GM12873 (cell line): ENCODE measurements at regions not wholly inside any gene's neighbourhood (a gene's known extent, or its start where the extent isn't known, plus 50 kb on each side); places are given as distances from the start of the nearest gene placed in this dataset.

ENCODE experiments used
- TF ChIP-seq, protein P1 (sequence below): IDR thresholded peaks from 2 replicates; pipeline ENCODE4 v1.5.1; 2012; ENCODE audit warnings: low read depth, mild to moderate bottlenecking, moderate library complexity, low read length, control low read depth; ENCODE audit not compliant: insufficient read depth; ENCODE audit errors: missing control alignments

DNA sequence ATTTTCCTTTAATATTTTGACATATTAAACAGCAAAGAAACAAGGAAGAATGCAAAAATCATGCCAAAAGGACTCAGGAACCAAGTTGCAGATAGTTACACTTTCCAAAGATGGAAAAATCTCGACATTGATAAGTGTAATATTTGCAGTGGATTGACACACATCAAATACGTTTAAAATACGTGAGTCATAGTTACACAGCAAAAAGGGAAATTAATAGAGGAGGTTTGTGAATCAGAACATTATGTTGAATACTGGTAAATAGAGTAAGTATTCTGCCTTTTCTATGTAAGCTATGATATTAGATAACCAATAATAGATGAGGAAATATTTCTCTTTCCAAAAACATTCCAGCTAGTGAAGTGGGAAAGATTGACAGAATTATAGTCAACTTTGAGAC lies 1761.3 kb upstream of the IGFBP7 start:
- TF ChIP-seq, protein P1, sequence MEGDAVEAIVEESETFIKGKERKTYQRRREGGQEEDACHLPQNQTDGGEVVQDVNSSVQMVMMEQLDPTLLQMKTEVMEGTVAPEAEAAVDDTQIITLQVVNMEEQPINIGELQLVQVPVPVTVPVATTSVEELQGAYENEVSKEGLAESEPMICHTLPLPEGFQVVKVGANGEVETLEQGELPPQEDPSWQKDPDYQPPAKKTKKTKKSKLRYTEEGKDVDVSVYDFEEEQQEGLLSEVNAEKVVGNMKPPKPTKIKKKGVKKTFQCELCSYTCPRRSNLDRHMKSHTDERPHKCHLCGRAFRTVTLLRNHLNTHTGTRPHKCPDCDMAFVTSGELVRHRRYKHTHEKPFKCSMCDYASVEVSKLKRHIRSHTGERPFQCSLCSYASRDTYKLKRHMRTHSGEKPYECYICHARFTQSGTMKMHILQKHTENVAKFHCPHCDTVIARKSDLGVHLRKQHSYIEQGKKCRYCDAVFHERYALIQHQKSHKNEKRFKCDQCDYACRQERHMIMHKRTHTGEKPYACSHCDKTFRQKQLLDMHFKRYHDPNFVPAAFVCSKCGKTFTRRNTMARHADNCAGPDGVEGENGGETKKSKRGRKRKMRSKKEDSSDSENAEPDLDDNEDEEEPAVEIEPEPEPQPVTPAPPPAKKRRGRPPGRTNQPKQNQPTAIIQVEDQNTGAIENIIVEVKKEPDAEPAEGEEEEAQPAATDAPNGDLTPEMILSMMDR = no peak

DNA sequence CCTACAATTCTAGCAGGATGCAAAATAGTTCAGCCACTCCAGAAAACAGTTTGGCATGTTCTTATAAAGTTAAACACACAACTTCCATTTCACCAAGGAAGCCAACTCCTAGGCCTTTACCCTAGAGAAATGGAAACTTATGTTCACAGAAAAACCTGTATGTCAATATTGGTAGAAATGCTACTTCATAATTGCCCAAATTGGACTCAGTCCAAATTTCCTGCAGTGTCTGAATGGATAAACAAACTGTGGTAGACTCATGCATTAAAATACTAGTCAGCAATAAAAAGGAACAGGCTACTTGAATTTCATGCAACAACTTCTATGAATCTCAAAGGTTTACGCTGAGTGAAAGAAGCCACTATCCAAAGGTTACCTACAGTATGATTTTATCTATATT lies 1738.8 kb upstream of the IGFBP7 start:
- TF ChIP-seq, protein P1 = no peak

DNA sequence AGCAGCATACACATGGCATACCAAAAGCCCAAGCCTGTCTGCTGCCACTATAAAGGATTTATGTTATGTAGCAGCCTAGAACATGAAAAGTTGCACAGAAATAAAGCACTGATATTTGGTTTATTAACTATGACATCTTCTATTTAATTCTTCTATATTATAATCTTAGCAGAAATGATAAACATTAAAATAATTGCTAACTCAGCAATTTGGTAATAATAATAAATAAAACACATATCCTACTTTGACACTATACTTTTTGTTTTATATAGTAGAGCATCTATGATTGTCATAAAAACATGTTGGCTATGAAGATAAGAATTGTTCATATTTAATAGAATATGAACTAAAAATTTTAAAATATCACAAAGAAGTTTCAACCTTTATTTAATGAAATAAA lies 1733.3 kb upstream of the IGFBP7 start:
- TF ChIP-seq, protein P1 = no peak

DNA sequence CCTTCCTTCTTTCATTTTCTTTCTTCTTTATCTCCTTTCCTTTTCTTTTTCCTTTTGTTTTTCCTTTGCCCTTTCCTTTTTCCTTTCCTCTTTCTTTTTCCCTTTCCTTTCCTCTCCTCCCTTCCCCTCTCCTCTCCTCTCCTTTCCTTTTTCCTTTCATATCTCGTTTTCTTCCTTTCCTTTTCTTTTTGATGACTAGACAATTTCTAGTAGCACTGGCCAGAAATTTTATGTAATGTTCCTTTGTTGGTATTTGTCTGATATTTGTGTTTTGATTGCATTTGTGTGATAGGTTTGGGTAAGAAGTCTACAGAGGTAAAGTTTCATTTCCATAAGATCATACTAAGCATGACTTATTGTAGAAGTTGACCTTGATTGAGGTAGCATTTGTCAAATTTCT lies 1722.9 kb upstream of the IGFBP7 start:
- TF ChIP-seq, protein P1 = no peak

DNA sequence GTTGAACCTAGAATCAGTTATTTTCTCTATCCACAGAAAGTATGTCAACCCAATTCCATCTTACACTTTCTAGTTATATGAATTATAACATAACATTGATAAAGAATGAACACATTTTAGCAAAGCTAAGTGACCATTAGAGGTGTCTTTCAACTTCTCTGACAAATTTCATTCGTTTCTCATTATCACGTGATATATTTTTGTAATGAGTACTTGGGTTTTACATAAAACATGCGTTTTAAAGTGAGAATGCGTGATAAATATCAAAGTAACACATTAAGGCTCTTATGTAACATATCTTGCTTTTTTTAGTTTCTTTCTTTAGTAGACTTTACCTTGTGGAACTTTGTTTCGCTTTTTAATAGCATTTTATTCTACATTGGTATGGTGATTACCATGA lies 1715.1 kb upstream of the IGFBP7 start:
- TF ChIP-seq, protein P1 = no peak

DNA sequence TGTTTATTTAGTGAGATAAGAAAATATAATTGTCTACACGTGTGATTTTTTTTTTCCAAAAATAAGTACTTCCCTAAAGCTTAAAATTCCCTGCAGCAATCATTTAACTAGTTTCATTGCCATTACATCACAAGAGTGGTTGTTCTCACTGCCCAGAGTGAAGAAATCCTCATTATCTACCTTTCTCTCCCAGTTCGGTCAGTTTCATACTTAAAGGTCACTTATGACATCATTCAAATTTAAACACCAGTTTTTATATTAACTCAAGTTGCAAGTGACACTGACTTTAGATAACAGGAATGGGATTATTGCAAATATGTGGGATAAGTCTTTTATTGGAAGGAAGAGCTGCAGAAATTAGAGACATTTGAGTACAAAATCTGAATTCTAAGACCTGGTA lies 1699.8 kb upstream of the IGFBP7 start:
- TF ChIP-seq, protein P1 = no peak

DNA sequence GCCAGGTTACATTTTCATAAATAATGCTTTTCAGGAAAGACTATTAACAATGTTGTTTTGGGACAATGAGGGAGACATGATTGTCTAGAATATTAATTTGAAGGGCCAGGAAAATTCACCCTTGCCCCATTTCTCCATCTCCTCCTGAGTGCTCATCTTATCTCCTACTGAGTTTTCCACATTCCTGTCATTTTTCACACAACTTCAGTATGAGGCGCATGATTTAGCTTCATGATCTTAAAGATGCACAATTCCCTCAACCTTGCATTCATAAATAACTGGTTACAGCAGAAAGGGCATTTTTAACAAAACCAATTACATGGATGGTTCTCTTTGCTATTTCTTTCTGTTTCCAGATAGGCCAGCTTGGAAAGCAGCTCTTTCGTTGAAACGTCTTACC lies 1699.2 kb upstream of the IGFBP7 start:
- TF ChIP-seq, protein P1 = no peak

DNA sequence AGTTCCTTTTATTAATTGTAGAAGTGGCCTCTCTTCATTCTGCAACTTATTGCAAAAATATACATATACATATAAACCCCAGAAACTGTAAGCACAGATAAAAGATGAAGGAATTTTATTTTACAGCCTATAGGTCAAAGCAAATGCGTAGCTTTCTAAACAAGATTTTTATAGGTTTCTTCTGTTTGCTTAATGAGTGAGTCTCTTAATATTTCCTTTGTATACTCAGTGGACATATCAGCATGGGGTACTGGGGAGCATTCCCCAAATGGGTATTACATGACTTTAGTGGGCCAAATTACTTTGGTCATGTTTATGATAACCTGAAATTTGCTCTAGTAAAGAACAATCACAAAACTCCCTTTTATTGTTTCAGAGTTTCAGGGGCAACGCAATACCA lies 1698.6 kb upstream of the IGFBP7 start:
- TF ChIP-seq, protein P1 = no peak
